SK-N-SH treated with all-trans-retinoic acid at 6 μM for 48 hours (cell line): ENCODE measurements at regions not wholly inside any gene's neighbourhood (a gene's known extent, or its start where the extent isn't known, plus 50 kb on each side); places are given as distances from the start of the nearest gene placed in this dataset.

Experiments used
- ATAC-seq: fragments of 200-7000 bp; cut with Tn5 transposase; 3 replicates; pipeline ENCODE4 v1.9.1; 2020; ENCODE audit warnings: mild to moderate bottlenecking, moderate library complexity
- ARNTL ChIP-seq: fragments of 450-650 bp; formaldehyde crosslinking; IDR thresholded peaks from 2 replicates; pipeline ENCODE4 v1.5.0; 2020; ENCODE audit warnings: low read depth, mild to moderate bottlenecking, moderate library complexity, borderline replicate concordance
- BACH2 ChIP-seq: fragments of 250-450 bp; sonication (Bioruptor Pico); IDR thresholded peaks from 2 replicates; pipeline ENCODE4 v1.9.0; 2021; ENCODE audit warnings: mild to moderate bottlenecking, borderline replicate concordance
- CSRNP3 ChIP-seq: fragments of 250-450 bp; sonication (Bioruptor Pico); IDR thresholded peaks from 2 replicates; pipeline ENCODE4 v1.5.1; 2021; ENCODE audit warnings: mild to moderate bottlenecking, moderate library complexity
- ESRRG ChIP-seq: fragments of 250-450 bp; sonication (Bioruptor Pico); IDR thresholded peaks from 2 replicates; pipeline ENCODE4 v1.6.1; 2021; ENCODE audit warnings: mild to moderate bottlenecking
- GLIS3 ChIP-seq: fragments of 250-450 bp; sonication (Bioruptor Pico); IDR thresholded peaks from 2 replicates; pipeline ENCODE4 v1.5.0; 2020; ENCODE audit warnings: mild to moderate bottlenecking, moderate library complexity
- ISL1 ChIP-seq: fragments of 250-450 bp; sonication (Bioruptor Pico); IDR thresholded peaks from 2 replicates; pipeline ENCODE4 v2.1.2; 2022; ENCODE audit warnings: mild to moderate bottlenecking, moderate library complexity
- OSR1 ChIP-seq: fragments of 250-450 bp; sonication (Bioruptor Pico); IDR thresholded peaks from 2 replicates; pipeline ENCODE4 v1.8.0; 2022; ENCODE audit warnings: moderate library complexity, mild to moderate bottlenecking, inconsistent platforms
- PATZ1 ChIP-seq: fragments of 250-450 bp; sonication (Bioruptor Pico); IDR thresholded peaks from 2 replicates; pipeline ENCODE4 v1.8.0; 2020; ENCODE audit warnings: mild to moderate bottlenecking, moderate library complexity, borderline replicate concordance
- POU6F1 ChIP-seq: fragments of 250-450 bp; sonication (Bioruptor Pico); IDR thresholded peaks from 2 replicates; pipeline ENCODE4 v1.8.0; 2021; ENCODE audit warnings: low read depth, mild to moderate bottlenecking, moderate library complexity, borderline replicate concordance
- PPARA ChIP-seq: fragments of 250-450 bp; sonication (Bioruptor Pico); IDR thresholded peaks from 2 replicates; pipeline ENCODE4 v1.5.0; 2020; ENCODE audit warnings: mild to moderate bottlenecking, borderline replicate concordance
- RARB ChIP-seq: fragments of 250-450 bp; sonication (Bioruptor Pico); IDR thresholded peaks from 2 replicates; pipeline ENCODE4 v1.8.0; 2021; ENCODE audit warnings: mild to moderate bottlenecking, moderate library complexity
- SNAI2 ChIP-seq: fragments of 250-450 bp; sonication (Bioruptor Pico); IDR thresholded peaks from 2 replicates; pipeline ENCODE4 v1.5.0; 2020; ENCODE audit warnings: mild to moderate bottlenecking, moderate library complexity
- TCF4 ChIP-seq: fragments of 250-450 bp; sonication (Bioruptor Pico); IDR thresholded peaks from 2 replicates; pipeline ENCODE4 v1.8.0; 2021; ENCODE audit warnings: mild to moderate bottlenecking, moderate library complexity, borderline replicate concordance
- TOX ChIP-seq: fragments of 250-450 bp; sonication (Bioruptor Pico); IDR thresholded peaks from 2 replicates; pipeline ENCODE4 v1.8.0; 2021; ENCODE audit warnings: mild to moderate bottlenecking, moderate library complexity, borderline replicate concordance
- TSHZ2 ChIP-seq: fragments of 250-450 bp; sonication (Bioruptor Pico); IDR thresholded peaks from 2 replicates; pipeline ENCODE4 v1.5.0; 2020; ENCODE audit warnings: mild to moderate bottlenecking, moderate library complexity
- ZC3H10 ChIP-seq: fragments of 250-450 bp; sonication (Bioruptor Pico); IDR thresholded peaks from 2 replicates; pipeline ENCODE4 v1.5.1; 2021; ENCODE audit warnings: mild to moderate bottlenecking, moderate library complexity
- ZFP3 ChIP-seq: fragments of 250-450 bp; sonication (Bioruptor Pico); IDR thresholded peaks from 2 replicates; pipeline ENCODE4 v1.5.0; 2020; ENCODE audit warnings: mild to moderate bottlenecking, moderate library complexity
- ZFP30 ChIP-seq: fragments of 450-650 bp; formaldehyde crosslinking; IDR thresholded peaks from 2 replicates; pipeline ENCODE4 v1.5.0; 2022; ENCODE audit warnings: mild to moderate bottlenecking, moderate library complexity
- ZNF565 ChIP-seq: fragments of 450-650 bp; formaldehyde crosslinking; conservative IDR thresholded peaks from 2 replicates; pipeline ENCODE4 v1.5.0; 2020; ENCODE audit warnings: low read depth, mild to moderate bottlenecking, moderate library complexity
- ZNF70 ChIP-seq: fragments of 450-650 bp; formaldehyde crosslinking; IDR thresholded peaks from 2 replicates; pipeline ENCODE4 v1.5.0; 2020; ENCODE audit warnings: mild to moderate bottlenecking, moderate library complexity
- ZNF8 ChIP-seq: fragments of 450-650 bp; formaldehyde crosslinking; IDR thresholded peaks from 2 replicates; pipeline ENCODE4 v1.5.0; 2020; ENCODE audit warnings: mild to moderate bottlenecking, moderate library complexity

GRCh38 chr6:40695114-40695513 is 108.0 kb upstream of the LRFN2 start (continued):
- TF ChIP-seq CSRNP3 (CRISPR knock-in tag): no peak
- no peak for TF ChIP-seq ZNF8 (CRISPR knock-in tag)
- TF ChIP-seq, all 23 proteins: peak for 0

GRCh38 chr6:40693768-40694167 is 106.6 kb upstream of the LRFN2 start:
- TF ChIP-seq CSRNP3 (CRISPR knock-in tag) (no peak), ARNTL (CRISPR knock-in tag) (no peak), PATZ1 (CRISPR knock-in tag) (no peak), ZFP3 (CRISPR knock-in tag) (no peak), BACH2 (no peak), GLIS3 (CRISPR knock-in tag) (no peak), ZFP30 (CRISPR knock-in tag) (no peak), SNAI2 (no peak), ZNF70 (CRISPR knock-in tag) (no peak), TCF4 (CRISPR knock-in tag) (no peak), TOX (CRISPR knock-in tag) (no peak), TSHZ2 (CRISPR knock-in tag) (no peak), ZNF565 (CRISPR knock-in tag) (no peak)
- ATAC-seq: no peak

GRCh38 chr6:40692337-40692736 is 105.2 kb upstream of the LRFN2 start:
- ATAC-seq: no peak
- TF ChIP-seq ESRRG (CRISPR knock-in tag) (no peak), ZC3H10 (CRISPR knock-in tag) (no peak), GLIS3 (CRISPR knock-in tag) (no peak), PPARA (CRISPR knock-in tag) (no peak), ZNF70 (CRISPR knock-in tag) (no peak), BACH2 (no peak), ZNF565 (CRISPR knock-in tag) (no peak), POU6F1 (CRISPR knock-in tag) (no peak), ZFP3 (CRISPR knock-in tag) (no peak), TSHZ2 (CRISPR knock-in tag) (no peak), RARB (CRISPR knock-in tag) (no peak), TCF4 (CRISPR knock-in tag) (no peak), PATZ1 (CRISPR knock-in tag) (no peak), ZNF8 (CRISPR knock-in tag) (no peak), ARNTL (CRISPR knock-in tag) (no peak), ISL1 (CRISPR knock-in tag) (no peak), SNAI2 (no peak), TOX (CRISPR knock-in tag) (no peak), OSR1 (no peak)
